ENCODE measurements at regions not wholly inside any gene's neighbourhood (a gene's known extent, or its start where the extent isn't known, plus 50 kb on each side); places are given as distances from the start of the nearest gene placed in this dataset.

GRCh38 chrX:39171686-39172085, 370.4 kb downstream of the MID1IP1 start:
- TF ChIP-seq CTCF (IDR thresholded peaks at IDR 0.05; ENCODE audit: low read depth, low read length) = no peak

GRCh38 chrX:39174241-39174771, 373.0 kb downstream of the MID1IP1 start:
- TF ChIP-seq CTCF (IDR thresholded peaks at IDR 0.05; ENCODE audit: low read depth, low read length) = no peak
- DNase-seq (ENCODE audit: extremely low read depth, low read depth) = no peak

More at GRCh38 chrX:39171686-39172085, 370.4 kb downstream of the MID1IP1 start:
- DNase-seq (ENCODE audit: extremely low read depth, low read depth) = no peak

GRCh38 chrX:39174772-39175417, 373.6 kb downstream of the MID1IP1 start:
- DNase-seq (ENCODE audit: extremely low read depth, low read depth) = no peak
- TF ChIP-seq CTCF (IDR thresholded peaks at IDR 0.05; ENCODE audit: low read depth, low read length) = no peak

GRCh38 chrX:39175418-39176057, 374.3 kb downstream of the MID1IP1 start:
- no peak for DNase-seq (ENCODE audit: extremely low read depth, low read depth)
- TF ChIP-seq CTCF (IDR thresholded peaks at IDR 0.05; ENCODE audit: low read depth, low read length) = no peak

GRCh38 chrX:39176105-39176504, 374.8 kb downstream of the MID1IP1 start:
- no peak for TF ChIP-seq CTCF (IDR thresholded peaks at IDR 0.05; ENCODE audit: low read depth, low read length)
- no peak for DNase-seq (ENCODE audit: extremely low read depth, low read depth)

- DNase-seq (ENCODE audit: extremely low read depth, low read depth) = no peak
- no peak for TF ChIP-seq CTCF (IDR thresholded peaks at IDR 0.05; ENCODE audit: low read depth, low read length)
Observed at GRCh38 chrX:39189431-39189830, 388.2 kb downstream of the MID1IP1 start.

- DNase-seq (ENCODE audit: extremely low read depth, low read depth) = no peak
- no peak for TF ChIP-seq CTCF (IDR thresholded peaks at IDR 0.05; ENCODE audit: low read depth, low read length)
Observed at GRCh38 chrX:39194673-39195072, 393.4 kb downstream of the MID1IP1 start.

Data from AG09319 (cell line).